Lower lobe of right lung (tissue), 2 donors: ENCODE measurements at regions not wholly inside any gene's neighbourhood (a gene's known extent, or its start where the extent isn't known, plus 50 kb on each side); places are given as distances from the start of the nearest gene placed in this dataset.
A peak's percentile ranks its signal among the peaks of the same experiment; 100 is the strongest.

Experiments
- ATAC-seq, 2 donors: fragments of 200-7000 bp; cut with Tn5 transposase; one replicate each; pipeline ENCODE4 v1.9.1; 2020 to 2022; ENCODE audit warnings: mild to moderate bottlenecking in 2 of 2, moderate library complexity in 2 of 2
- DNase-seq: peaks from one replicate; pipeline ENCODE4 v3.0.0-alpha.2; 2020
- H3K27ac ChIP-seq: fragments of 200-600 bp; one replicate; pipeline ENCODE4 v1.8.0; 2022
- H3K27me3 ChIP-seq: fragments of 200-600 bp; one replicate; pipeline ENCODE4 v1.8.0; 2022; ENCODE audit warnings: low read depth
- H3K36me3 ChIP-seq: fragments of 200-600 bp; one replicate; pipeline ENCODE4 v1.8.0; 2022; ENCODE audit warnings: mild to moderate bottlenecking
- H3K4me1 ChIP-seq: fragments of 200-600 bp; one replicate; pipeline ENCODE4 v1.8.0; 2022
- H3K4me3 ChIP-seq: fragments of 200-600 bp; one replicate; pipeline ENCODE4 v1.8.0; 2022; ENCODE audit warnings: mild to moderate bottlenecking
- H3K9me3 ChIP-seq: fragments of 200-600 bp; one replicate; pipeline ENCODE4 v1.8.0; 2022
- CTCF ChIP-seq: fragments of 200-600 bp; IDR thresholded peaks from one replicate; pipeline ENCODE4 v1.8.0; 2022; ENCODE audit warnings: antibody characterized with exemption, mild to moderate bottlenecking
- intact Hi-C: fragments of 100-400 bp; cut with DNase I; formaldehyde crosslinking; loops from one replicate; pipeline ENCODE4 v1.11.0; 2022
- donor health status: DM: no; HTN: yes; CAD: no; lungs with severe emphysema.

- H3K4me3 ChIP-seq: no peak overlapping the region
- H3K4me1 ChIP-seq: peaks cover 10% of the 10 kb centered on the region
- H3K36me3 ChIP-seq: no peaks in the 10 kb centered on the region
- no peaks in the 10 kb centered on the region for H3K9me3 ChIP-seq
- H3K27me3 ChIP-seq: no peaks in the 10 kb centered on the region
- H3K27ac ChIP-seq: no peak overlapping the region
- intact Hi-C loops: no loop called here
- no peak for TF ChIP-seq CTCF
- DNase-seq (no peak), ATAC-seq (peak in 1 of 2 donors; percentile 50)
These were observed 318.6 kb downstream of the PTEN start for GRCh38 chr10:88181902-88182600.

- Histone ChIP-seq H3K27me3 (no peaks in the 10 kb centered on the region), H3K9me3 (no peaks in the 10 kb centered on the region), H3K4me3 (no peak overlapping the region), H3K36me3 (no peaks in the 10 kb centered on the region), H3K27ac (no peak overlapping the region), H3K4me1 (peaks cover 10% of the 10 kb centered on the region)
- DNase-seq (no peak), ATAC-seq (no peak)
- TF ChIP-seq CTCF: no peak
- intact Hi-C loops: no loop called here
These were observed 319.1 kb downstream of the PTEN start for GRCh38 chr10:88182601-88182930.

- H3K4me3 ChIP-seq: no peak overlapping the region
- no peak overlapping the region for H3K27ac ChIP-seq
- H3K4me1 ChIP-seq: peaks cover 10% of the 10 kb centered on the region
- no peak for ATAC-seq
- no peaks in the 10 kb centered on the region for H3K9me3 ChIP-seq
- no peak for TF ChIP-seq CTCF
- H3K36me3 ChIP-seq: no peaks in the 10 kb centered on the region
- no peaks in the 10 kb centered on the region for H3K27me3 ChIP-seq
- DNase-seq: no peak
- intact Hi-C loops: no loop called here
These were observed 321.3 kb downstream of the PTEN start for GRCh38 chr10:88184543-88185297.

- ATAC-seq: peak in 1 of 2 donors; percentile 35
- intact Hi-C loops: no loop called here
- DNase-seq: no peak
- no peaks in the 10 kb centered on the region for H3K27me3 ChIP-seq
- no peak for TF ChIP-seq CTCF
- H3K4me1 ChIP-seq: peaks cover 10% of the 10 kb centered on the region
- H3K4me3 ChIP-seq: no peak overlapping the region
- no peak overlapping the region for H3K27ac ChIP-seq
- no peaks in the 10 kb centered on the region for H3K9me3 ChIP-seq
- H3K36me3 ChIP-seq: no peaks in the 10 kb centered on the region
These were observed 322.4 kb downstream of the PTEN start for GRCh38 chr10:88185830-88186229.

GRCh38 chr10:88186335-88186734 lies 322.9 kb downstream of the PTEN start:
- H3K27ac ChIP-seq: no peak overlapping the region
- H3K27me3 ChIP-seq: no peaks in the 10 kb centered on the region
- TF ChIP-seq CTCF: no peak
- no peaks in the 10 kb centered on the region for H3K36me3 ChIP-seq
- intact Hi-C loops: no loop called here
- no peak overlapping the region for H3K4me3 ChIP-seq
- ATAC-seq: peak in 1 of 2 donors; percentile 61
- DNase-seq: no peak
- peaks cover 10% of the 10 kb centered on the region for H3K4me1 ChIP-seq
- H3K9me3 ChIP-seq: no peaks in the 10 kb centered on the region
